Left hindlimb (tissue), 1 donor: ENCODE measurements at regions not wholly inside any gene's neighbourhood (a gene's known extent, or its start where the extent isn't known, plus 50 kb on each side); places are given as distances from the start of the nearest gene placed in this dataset.

ENCODE experiments used
- DNase-seq: peaks from one replicate; pipeline ENCODE4 v3.0.0-alpha.2; 2018

- DNase-seq = no peak
Observed at GRCh38 chr15:68525815-68526214, 53.0 kb upstream of the CORO2B start.

- DNase-seq = no peak
Observed at GRCh38 chr15:68526269-68526668, 52.5 kb upstream of the CORO2B start.

- no peak for DNase-seq
Observed at GRCh38 chr15:68526784-68527183, 52.0 kb upstream of the CORO2B start.

DNA sequence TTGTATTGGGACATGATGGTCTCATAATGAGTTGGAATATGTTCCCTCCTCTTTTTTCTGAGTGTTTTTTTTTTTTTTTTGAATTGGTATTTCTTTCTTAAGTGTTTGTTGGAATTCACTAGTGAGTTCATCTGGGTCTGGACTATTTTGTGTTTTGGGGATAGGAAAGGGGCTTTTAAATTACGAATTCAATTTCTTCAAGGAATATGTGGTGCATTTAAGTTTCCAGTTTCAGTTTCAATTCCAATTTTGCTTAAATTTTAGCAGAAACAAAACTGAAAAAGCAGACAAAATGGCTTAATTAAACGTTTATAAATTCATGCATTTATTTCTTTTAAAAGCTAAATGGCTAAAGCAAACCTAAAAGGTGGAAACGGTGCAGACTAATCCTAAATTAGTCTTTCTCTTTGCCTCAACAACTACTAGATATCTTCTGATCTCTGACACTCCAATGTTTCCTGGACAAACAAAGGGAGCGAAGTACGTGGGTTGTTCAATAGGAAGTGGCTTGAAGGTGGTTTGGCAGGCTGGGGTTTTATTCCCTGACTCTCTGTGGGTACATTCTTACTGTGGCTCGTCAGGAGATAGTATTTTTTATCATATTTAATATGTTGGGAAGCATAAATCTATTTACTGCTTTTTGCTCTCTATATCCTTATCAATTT is 50.0 kb upstream of the CORO2B start:
- DNase-seq = no peak
